ENCODE measurements at regions not wholly inside any gene's neighbourhood (a gene's known extent, or its start where the extent isn't known, plus 50 kb on each side); places are given as distances from the start of the nearest gene placed in this dataset.

DNA sequence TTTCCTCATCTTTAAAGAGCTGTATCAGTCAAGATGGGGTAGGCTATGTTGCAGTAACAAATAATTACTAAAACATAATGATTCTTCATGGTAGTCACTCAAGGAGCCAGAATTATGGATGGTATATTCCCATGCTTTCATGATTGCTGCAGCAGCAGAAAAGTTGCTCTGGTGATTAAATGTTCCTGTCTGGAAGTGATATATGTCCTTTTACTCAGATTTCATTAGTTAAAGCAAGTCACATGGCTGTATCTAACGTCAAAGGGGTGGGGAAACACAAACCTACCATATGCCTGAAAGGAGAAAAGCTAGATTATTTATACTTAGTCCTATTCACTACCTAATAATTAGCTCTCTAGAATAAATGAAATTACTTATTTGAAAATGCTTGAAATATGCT lies 594.7 kb downstream of the SOX5 start:
- 0 out of 2 replicates have a peak overlapping the region, but pooled peaks have one; percentile 2 for H2AFZ ChIP-seq
- no peaks in the 10 kb centered on the region for H3K9me2 ChIP-seq (ENCODE audit: insufficient read depth)
- no peak for TF ChIP-seq EZH2 (IDR thresholded peaks at IDR 0.05; ENCODE audit: low read depth, unreplicated experiment)
- no peak for TF ChIP-seq CREB1 (CRISPR knock-in tag; IDR thresholded peaks at IDR 0.05; ENCODE audit: low read depth)
- TF ChIP-seq STAT1 (IDR thresholded peaks at IDR 0.05; ENCODE audit: unreplicated experiment), result no peak
- TF ChIP-seq, protein P1, sequence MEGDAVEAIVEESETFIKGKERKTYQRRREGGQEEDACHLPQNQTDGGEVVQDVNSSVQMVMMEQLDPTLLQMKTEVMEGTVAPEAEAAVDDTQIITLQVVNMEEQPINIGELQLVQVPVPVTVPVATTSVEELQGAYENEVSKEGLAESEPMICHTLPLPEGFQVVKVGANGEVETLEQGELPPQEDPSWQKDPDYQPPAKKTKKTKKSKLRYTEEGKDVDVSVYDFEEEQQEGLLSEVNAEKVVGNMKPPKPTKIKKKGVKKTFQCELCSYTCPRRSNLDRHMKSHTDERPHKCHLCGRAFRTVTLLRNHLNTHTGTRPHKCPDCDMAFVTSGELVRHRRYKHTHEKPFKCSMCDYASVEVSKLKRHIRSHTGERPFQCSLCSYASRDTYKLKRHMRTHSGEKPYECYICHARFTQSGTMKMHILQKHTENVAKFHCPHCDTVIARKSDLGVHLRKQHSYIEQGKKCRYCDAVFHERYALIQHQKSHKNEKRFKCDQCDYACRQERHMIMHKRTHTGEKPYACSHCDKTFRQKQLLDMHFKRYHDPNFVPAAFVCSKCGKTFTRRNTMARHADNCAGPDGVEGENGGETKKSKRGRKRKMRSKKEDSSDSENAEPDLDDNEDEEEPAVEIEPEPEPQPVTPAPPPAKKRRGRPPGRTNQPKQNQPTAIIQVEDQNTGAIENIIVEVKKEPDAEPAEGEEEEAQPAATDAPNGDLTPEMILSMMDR (conservative IDR thresholded peaks at IDR 0.05; ENCODE audit: low read depth in 2 of 2), result no peak
- no peak for TF ChIP-seq REST (IDR thresholded peaks at IDR 0.05; ENCODE audit: unreplicated experiment)
- TF ChIP-seq ZNF114 (CRISPR knock-in tag; IDR thresholded peaks at IDR 0.05), result no peak
- TF ChIP-seq ZNF462 (CRISPR knock-in tag; IDR thresholded peaks at IDR 0.05), result no peak
- TF ChIP-seq EZH2phosphoT487 (IDR thresholded peaks at IDR 0.05; ENCODE audit: unreplicated experiment), result no peak
- no peak for TF ChIP-seq NANOG (IDR thresholded peaks at IDR 0.05; ENCODE audit: borderline replicate concordance)
- H3K4me2 ChIP-seq, result no peak overlapping the region
- no peaks in the 10 kb centered on the region for H3K79me2 ChIP-seq (replicated peaks; ENCODE audit: insufficient read depth)
- H3K27me3 ChIP-seq (ENCODE audit: insufficient read depth), result no peaks in the 10 kb centered on the region
- ATAC-seq, result no peak
- no peak overlapping the region for H3K4me3 ChIP-seq
- Mint-ChIP-seq H3K4me3 (no peak overlapping the region), H3K27ac (no peak overlapping the region), H3K4me1 (no peaks in the 10 kb centered on the region; the same call in 2 of the 3 replicates), H3K36me3 (ENCODE audit: low read depth) (no peaks in the 10 kb centered on the region), H3K27me3 (ENCODE audit: insufficient read depth, low read depth, poor library complexity) (no peaks in the 10 kb centered on the region), H3K9me3 (no peaks in the 10 kb centered on the region)
- H3K36me3 ChIP-seq (ENCODE audit: insufficient read depth), result no peaks in the 10 kb centered on the region
- no peaks in the 10 kb centered on the region for H3K4me1 ChIP-seq (ENCODE audit: insufficient read depth)
- no peaks in the 10 kb centered on the region for H4K20me1 ChIP-seq (replicated peaks; ENCODE audit: insufficient read depth)
- no peak overlapping the region for H3K27ac ChIP-seq (ENCODE audit: low read depth)
- DNase-seq (ENCODE audit: low spot score), result no peak
- H3F3A ChIP-seq (replicated peaks; ENCODE audit: low read depth), result no peaks in the 10 kb centered on the region

Measured in GM23338 (cell line).